Mucosa of descending colon (tissue), 3 donors: ENCODE measurements at regions not wholly inside any gene's neighbourhood (a gene's known extent, or its start where the extent isn't known, plus 50 kb on each side); places are given as distances from the start of the nearest gene placed in this dataset.

Experiments
- ATAC-seq: fragments of 200-7000 bp; cut with Tn5 transposase; one replicate; pipeline ENCODE4 v1.9.1; 2020; ENCODE audit warnings: mild to moderate bottlenecking, moderate library complexity
- DNase-seq, 3 donors: peaks; one replicate each; pipeline ENCODE4 v3.0.0-alpha.2; 2020
- H3K36me3 ChIP-seq: fragments of 200-600 bp; one replicate; pipeline ENCODE4 v1.8.0; 2021; ENCODE audit warnings: low read depth, mild to moderate bottlenecking
- H3K4me1 ChIP-seq: fragments of 200-600 bp; one replicate; pipeline ENCODE4 v1.8.0; 2021; ENCODE audit warnings: low read depth, mild to moderate bottlenecking
- H3K4me3 ChIP-seq: fragments of 200-600 bp; one replicate; pipeline ENCODE4 v1.8.0; 2021; ENCODE audit warnings: mild to moderate bottlenecking
- H3K9me3 ChIP-seq: fragments of 200-600 bp; one replicate; pipeline ENCODE4 v1.8.0; 2021; ENCODE audit warnings: mild to moderate bottlenecking
- intact Hi-C, 2 donors: fragments of 100-400 bp; cut with DNase I in 1 of 2; cut with micrococcal nuclease in 1 of 2; formaldehyde crosslinking; loops; one replicate each; pipeline versions ENCODE4 v1.11.0 to v1.11.1; 2022; cut with DNase I, micrococcal nuclease
- TF ChIP-seq, protein P1 (sequence below): fragments of 200-600 bp; IDR thresholded peaks from one replicate; pipeline ENCODE4 v1.8.0; 2022; ENCODE audit warnings: antibody characterized with exemption, mild to moderate bottlenecking
- donor health status: DM: no; HTN: no; CAD: no; lungs with moderate emphysema.
- donor health status: DM: no; HTN: no; CAD: no.
- donor health status: DM: no; HTN: yes; CAD: no.

- H3K4me1 ChIP-seq: no peaks in the 10 kb centered on the region
- intact Hi-C loops: no loop called here
- no peaks in the 10 kb centered on the region for H3K36me3 ChIP-seq
- TF ChIP-seq, protein P1, sequence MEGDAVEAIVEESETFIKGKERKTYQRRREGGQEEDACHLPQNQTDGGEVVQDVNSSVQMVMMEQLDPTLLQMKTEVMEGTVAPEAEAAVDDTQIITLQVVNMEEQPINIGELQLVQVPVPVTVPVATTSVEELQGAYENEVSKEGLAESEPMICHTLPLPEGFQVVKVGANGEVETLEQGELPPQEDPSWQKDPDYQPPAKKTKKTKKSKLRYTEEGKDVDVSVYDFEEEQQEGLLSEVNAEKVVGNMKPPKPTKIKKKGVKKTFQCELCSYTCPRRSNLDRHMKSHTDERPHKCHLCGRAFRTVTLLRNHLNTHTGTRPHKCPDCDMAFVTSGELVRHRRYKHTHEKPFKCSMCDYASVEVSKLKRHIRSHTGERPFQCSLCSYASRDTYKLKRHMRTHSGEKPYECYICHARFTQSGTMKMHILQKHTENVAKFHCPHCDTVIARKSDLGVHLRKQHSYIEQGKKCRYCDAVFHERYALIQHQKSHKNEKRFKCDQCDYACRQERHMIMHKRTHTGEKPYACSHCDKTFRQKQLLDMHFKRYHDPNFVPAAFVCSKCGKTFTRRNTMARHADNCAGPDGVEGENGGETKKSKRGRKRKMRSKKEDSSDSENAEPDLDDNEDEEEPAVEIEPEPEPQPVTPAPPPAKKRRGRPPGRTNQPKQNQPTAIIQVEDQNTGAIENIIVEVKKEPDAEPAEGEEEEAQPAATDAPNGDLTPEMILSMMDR: no peak
- ATAC-seq: no peak
- no peak for DNase-seq
- H3K9me3 ChIP-seq: no peaks in the 10 kb centered on the region
- H3K4me3 ChIP-seq: no peak overlapping the region
Observed at GRCh38 chr18:70754486-70754885, 465.6 kb downstream of the SOCS6 start.

GRCh38 chr18:70732916-70733315, 444.1 kb downstream of the SOCS6 start:
- TF ChIP-seq, protein P1: no peak
- Histone ChIP-seq H3K36me3 (no peaks in the 10 kb centered on the region), H3K4me3 (no peak overlapping the region), H3K9me3 (peaks cover 3% of the 10 kb centered on the region), H3K4me1 (no peaks in the 10 kb centered on the region)
- ATAC-seq: no peak
- no peak for DNase-seq
- intact Hi-C loops: no loop called here

DNA sequence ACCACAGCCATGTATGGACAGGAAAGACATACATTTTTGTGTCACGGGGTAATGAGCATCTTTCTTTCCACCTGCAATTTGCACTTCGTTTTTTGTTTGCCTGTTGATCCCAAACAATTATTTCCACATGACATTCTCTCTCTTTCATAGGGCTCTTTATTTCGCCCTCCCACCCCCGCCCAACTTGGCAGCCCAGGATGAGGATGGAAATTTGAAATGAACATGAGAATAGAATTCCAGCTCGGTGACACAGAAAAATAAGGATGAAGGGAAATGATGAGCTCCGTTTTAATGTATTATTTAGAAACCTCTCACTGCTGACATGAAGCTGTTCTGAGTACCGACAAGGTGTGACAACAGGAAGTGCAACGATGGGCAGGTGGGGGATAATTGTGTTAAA, 443.3 kb downstream of the SOCS6 start:
- no peak overlapping the region for H3K4me3 ChIP-seq
- peaks cover 3% of the 10 kb centered on the region for H3K9me3 ChIP-seq
- DNase-seq: no peak
- no peaks in the 10 kb centered on the region for H3K36me3 ChIP-seq
- intact Hi-C loops: no loop called here
- H3K4me1 ChIP-seq: no peaks in the 10 kb centered on the region
- TF ChIP-seq, protein P1: no peak
- no peak for ATAC-seq

DNA sequence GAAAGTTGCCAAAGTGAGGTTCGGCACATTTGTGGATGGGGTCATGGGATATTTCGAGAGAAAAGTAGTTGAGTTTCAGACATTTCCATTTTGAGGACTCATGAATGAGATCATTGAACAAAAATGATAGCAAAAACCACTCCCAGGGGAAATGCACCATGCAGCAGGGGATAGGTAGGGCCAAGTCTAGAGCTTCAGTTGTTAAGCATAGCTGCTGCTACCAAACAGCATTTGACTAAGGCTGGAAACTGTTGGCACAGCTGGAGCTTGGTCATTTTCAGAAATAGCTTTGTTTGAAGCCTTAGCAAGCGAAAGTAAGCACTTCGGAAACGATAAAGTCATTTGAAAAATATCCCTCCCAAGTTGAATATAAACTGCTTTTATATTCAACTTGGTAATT, 431.8 kb downstream of the SOCS6 start:
- Histone ChIP-seq H3K4me1 (no peaks in the 10 kb centered on the region), H3K4me3 (no peak overlapping the region), H3K9me3 (peaks cover 3% of the 10 kb centered on the region), H3K36me3 (no peaks in the 10 kb centered on the region)
- TF ChIP-seq, protein P1: no peak
- intact Hi-C loops: no loop called here
- DNase-seq (no peak), ATAC-seq (no peak)

GRCh38 chr18:70709720-70710119, 420.9 kb downstream of the SOCS6 start:
- TF ChIP-seq, protein P1: no peak
- Histone ChIP-seq H3K4me1 (no peaks in the 10 kb centered on the region), H3K9me3 (no peaks in the 10 kb centered on the region), H3K4me3 (no peak overlapping the region), H3K36me3 (no peaks in the 10 kb centered on the region)
- DNase-seq (no peak), ATAC-seq (no peak)
- intact Hi-C loops: no loop called here

GRCh38 chr18:70709144-70709543, 420.3 kb downstream of the SOCS6 start:
- DNase-seq (no peak), ATAC-seq (no peak)
- Histone ChIP-seq H3K9me3 (no peaks in the 10 kb centered on the region), H3K36me3 (no peaks in the 10 kb centered on the region), H3K4me3 (no peak overlapping the region), H3K4me1 (no peaks in the 10 kb centered on the region)
- intact Hi-C loops: no loop called here
- TF ChIP-seq, protein P1: no peak
